ENCODE measurements at regions not wholly inside any gene's neighbourhood (a gene's known extent, or its start where the extent isn't known, plus 50 kb on each side); places are given as distances from the start of the nearest gene placed in this dataset.

DNA sequence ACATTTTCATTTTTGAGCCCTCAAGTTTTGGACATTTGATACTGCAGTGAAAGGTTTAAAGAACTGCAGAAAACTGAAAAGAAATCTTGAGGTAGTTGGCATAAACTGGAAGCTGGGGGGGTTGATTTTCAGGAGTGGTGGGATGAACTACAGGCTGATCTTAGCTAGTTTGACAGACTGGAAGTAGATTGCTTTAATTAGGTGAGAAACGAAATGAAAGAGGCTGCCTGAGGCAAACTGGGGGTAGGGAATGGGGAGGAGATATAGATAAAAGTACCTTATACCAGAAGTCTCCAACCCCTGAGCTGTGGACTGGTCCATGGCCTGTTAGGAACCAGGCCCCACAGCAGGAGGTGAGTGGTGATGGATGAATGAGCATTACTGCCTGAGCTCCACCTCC lies 101.4 kb upstream of the SPEF2 start:
- Histone ChIP-seq H3K9me1 (ENCODE audit: insufficient read depth, low read length) (no peaks in the 10 kb centered on the region), H3K14ac (replicated peaks; ENCODE audit: low read depth, low read length) (no peak overlapping the region), H3K9ac (ENCODE audit: low read depth, low read length) (no peak overlapping the region), H2BK120ac (ENCODE audit: low read depth, low read length) (no peak overlapping the region), H3K79me1 (ENCODE audit: low read depth in 1 of 2, low read length in 2 of 2) (no peaks in the 10 kb centered on the region), H3K4ac (ENCODE audit: low read depth, low read length) (no peak overlapping the region), H2AK9ac (replicated peaks; ENCODE audit: low read depth, low read length, poor library complexity) (no peak overlapping the region), H3K4me3 (ENCODE audit: insufficient read depth, low read depth, low read length) (no peak overlapping the region), H3K27ac (ENCODE audit: insufficient read depth, low read length) (no peak overlapping the region), H2BK20ac (ENCODE audit: low read depth, low read length) (no peak overlapping the region), H4K20me1 (ENCODE audit: insufficient read depth, low read length) (no peaks in the 10 kb centered on the region), H2BK5ac (ENCODE audit: low read depth, low read length, poor library complexity, severe bottlenecking) (no peak overlapping the region), H3K4me1 (ENCODE audit: control insufficient read depth, insufficient read depth, low read length) (no peaks in the 10 kb centered on the region), H2AK5ac (ENCODE audit: low read depth, low read length) (no peak overlapping the region), H4K91ac (ENCODE audit: insufficient read depth, low read depth, low read length) (no peak overlapping the region), H3K4me2 (ENCODE audit: low read depth, low read length) (no peak overlapping the region), H2AFZ (replicated peaks; ENCODE audit: low read length, poor library complexity) (no peak overlapping the region), H4K5ac (ENCODE audit: low read depth, low read length) (no peak overlapping the region), H3K9me3 (ENCODE audit: control insufficient read depth, insufficient read depth, low read length) (no peaks in the 10 kb centered on the region), H3K56ac (ENCODE audit: extremely low read depth, insufficient read depth, low read length) (no peak overlapping the region), H3K27me3 (ENCODE audit: control insufficient read depth, insufficient read depth, low read length) (no peaks in the 10 kb centered on the region), H3K23ac (ENCODE audit: low read depth, low read length) (no peak overlapping the region), H3K36me3 (ENCODE audit: control insufficient read depth, insufficient read depth, low read length) (no peaks in the 10 kb centered on the region), H4K8ac (ENCODE audit: low read depth in 2 of 2, low read length in 2 of 2) (no peak overlapping the region), H2BK15ac (ENCODE audit: low read depth, low read length) (no peak overlapping the region), H3K18ac (ENCODE audit: low read depth, low read length) (no peak overlapping the region)
- DNase-seq (no peak), ATAC-seq (ENCODE audit: low read depth) (no peak)
- in situ Hi-C loops (cut with MboI; ENCODE audit: low sequenced_read_pairs), result no loop called here
- BruUV-seq (replicated peaks), result no TSS peak
- CTCF ChIA-PET, result no interaction called here
- POLR2A ChIA-PET (ENCODE audit: unreplicated experiment), result no interaction called here
- intact Hi-C loops (cut with micrococcal nuclease), result no loop called here
- WGBS, 2 experiments (ENCODE audit: extremely low coverage in 2 of 2, insufficient read length in 1 of 2), result no CpG with 5 or more reads among the region's 1 CpG
- dilution Hi-C loops (cut with HindIII; ENCODE audit: low sequenced_read_pairs, unreplicated experiment), result no loop called here
- TF ChIP-seq MXI1 (IDR thresholded peaks at IDR 0.05; ENCODE audit: borderline replicate concordance, low read depth, low read length) (no peak), CTCF (conservative IDR thresholded peaks at IDR 0.05; ENCODE audit: low read depth, low read length) (no peak)

Data from IMR-90 (cell line).